ENCODE measurements at regions not wholly inside any gene's neighbourhood (a gene's known extent, or its start where the extent isn't known, plus 50 kb on each side); places are given as distances from the start of the nearest gene placed in this dataset.

DNA sequence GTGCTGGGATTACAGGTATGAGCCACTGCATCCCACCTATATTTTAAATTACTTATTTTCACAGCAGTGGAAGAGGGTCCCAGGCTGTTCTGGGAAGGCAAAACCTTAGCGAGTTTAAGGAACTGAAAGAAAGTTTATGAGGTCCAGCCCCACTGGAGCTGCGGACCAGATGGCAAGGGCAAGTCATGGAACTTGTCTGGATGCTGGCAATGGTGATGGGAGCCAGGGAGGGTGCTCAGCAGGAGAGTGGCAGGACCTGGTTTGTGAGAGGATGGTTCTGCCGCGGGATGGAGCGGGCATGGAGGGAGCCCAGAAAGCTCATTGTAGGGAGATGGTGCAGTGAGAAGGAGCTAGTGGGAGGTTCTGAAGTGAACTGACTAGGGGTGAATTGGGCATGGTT lies 50.6 kb upstream of the SLC45A1 start:
- no peak for DNase-seq

DNA sequence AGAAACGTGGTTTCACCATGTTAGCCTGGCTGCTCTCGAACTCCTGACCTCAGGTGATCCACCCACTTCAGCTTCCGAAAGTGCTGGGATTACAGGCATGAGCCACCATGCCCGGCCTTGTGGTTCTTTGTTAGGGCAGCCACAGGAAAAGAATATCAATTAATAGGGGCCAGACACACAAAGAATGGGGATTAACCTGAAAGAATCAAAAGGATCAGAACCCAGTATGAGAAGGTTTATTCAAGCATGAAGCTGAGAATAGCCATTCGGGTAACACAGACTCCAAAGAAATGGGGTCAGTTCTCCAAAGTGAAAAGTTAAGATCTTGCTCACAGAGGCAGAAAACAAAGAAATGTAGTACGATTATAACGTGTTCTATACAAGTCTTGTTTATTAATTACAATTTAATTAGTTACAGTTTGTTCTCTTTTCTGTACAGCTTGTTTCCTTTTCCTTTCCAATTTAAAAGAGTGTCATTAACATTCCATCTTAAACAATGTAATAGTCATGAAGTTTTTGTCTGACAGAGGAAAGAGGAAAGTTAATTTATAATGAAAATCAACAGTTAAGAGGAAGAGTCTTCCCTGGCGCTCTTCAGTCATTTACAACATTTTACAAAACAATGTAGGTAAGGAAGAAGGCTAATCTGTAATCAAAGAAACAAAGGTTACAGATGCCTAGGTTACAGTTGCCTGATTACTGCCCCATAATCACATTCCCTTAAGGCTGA lies 51.3 kb upstream of the SLC45A1 start:
- DNase-seq: no peak

DNA sequence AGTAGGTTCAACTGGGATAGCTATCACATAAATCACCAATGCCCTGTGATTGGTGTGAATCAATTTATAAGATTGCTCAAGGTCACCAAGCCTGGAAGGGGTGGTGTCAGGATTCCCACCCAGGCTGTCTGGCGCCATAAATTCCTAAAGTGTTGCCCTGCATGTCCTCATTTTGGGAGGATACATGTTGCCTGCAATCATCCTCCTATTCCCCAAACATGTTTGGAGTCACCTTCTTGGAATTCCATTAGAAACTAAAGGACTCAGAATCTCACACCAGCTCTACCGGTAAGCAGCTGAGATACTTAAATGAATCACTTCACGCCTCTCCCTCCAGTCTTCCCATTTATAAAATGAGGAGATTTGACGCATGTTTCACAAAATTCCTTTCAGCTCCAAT lies 54.1 kb upstream of the SLC45A1 start:
- no peak for DNase-seq

DNA sequence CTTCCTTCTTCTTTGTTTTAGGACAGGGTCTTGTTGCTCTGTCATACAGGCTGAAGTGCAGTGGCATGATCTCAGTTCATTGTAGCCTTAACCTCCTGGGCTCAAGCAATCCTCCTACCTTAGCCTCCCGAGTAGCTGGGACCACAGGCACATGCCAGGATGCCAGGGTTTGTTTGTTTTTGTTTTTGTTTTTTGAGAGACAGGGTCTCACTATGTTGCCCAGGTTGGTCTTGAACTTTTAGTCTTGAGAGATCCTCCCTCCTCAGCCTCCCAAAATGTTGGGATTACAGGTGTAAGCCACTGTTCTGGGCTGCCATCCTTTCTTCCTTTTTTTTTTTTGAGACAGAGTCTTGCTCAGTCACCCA lies 56.5 kb upstream of the SLC45A1 start:
- DNase-seq: no peak

DNA sequence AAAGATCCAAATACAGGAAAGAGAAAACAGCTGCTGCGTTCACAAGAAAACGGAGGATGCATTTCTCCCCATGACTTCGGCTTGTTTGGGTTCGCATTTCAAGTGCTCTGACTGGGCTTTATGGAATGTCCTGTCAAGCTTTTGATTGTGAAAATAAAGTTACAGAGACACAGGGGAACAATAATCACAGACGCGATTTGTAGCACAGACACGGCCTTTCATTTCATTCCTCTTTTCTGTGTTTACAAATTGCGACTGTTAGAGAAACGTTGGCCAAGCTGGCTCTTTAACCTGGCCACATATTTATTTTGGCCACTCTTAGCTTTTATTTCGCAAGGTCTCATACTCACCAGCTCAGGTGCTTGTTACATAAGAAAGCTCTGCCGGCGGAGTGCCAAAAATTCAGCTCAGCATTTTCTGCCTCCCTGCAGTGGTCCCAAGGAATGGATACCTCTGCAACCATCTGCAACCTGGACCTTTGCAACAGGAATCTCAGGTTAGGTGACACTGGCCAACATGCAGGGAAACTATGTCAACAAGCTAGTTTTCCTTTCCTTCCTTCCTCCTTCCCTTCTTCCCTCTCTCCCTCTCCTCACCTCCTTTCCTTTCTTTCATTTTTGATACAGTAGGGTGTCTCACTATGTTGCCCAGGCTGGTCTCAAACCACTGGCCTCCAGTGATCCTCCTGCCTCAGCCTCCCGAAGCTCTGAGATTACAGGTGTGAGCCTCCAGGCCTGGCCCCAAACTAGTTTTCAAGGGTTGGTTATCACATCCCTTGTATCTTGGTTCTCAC lies 58.2 kb upstream of the SLC45A1 start:
- DNase-seq: no peak

DNA sequence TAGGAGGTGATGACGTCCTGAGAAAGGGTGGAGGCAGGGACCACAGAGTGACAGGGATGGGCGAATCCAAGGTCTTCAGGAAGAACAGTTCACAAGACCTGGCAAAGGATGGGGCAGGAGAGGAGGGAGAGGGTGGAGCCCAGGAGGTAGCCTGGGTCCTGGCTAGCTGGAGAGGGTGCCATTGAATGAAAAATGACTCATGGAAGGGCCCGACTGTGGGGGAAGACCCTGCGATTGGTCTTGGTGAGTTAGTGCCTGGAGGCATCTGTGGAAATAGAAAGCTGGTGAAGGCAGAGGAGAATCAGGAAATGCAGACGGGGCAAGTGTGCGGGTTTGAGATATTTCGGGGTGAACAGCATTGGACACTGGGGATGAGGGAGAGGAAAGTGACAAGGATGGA lies 60.3 kb upstream of the SLC45A1 start:
- no peak for DNase-seq

DNA sequence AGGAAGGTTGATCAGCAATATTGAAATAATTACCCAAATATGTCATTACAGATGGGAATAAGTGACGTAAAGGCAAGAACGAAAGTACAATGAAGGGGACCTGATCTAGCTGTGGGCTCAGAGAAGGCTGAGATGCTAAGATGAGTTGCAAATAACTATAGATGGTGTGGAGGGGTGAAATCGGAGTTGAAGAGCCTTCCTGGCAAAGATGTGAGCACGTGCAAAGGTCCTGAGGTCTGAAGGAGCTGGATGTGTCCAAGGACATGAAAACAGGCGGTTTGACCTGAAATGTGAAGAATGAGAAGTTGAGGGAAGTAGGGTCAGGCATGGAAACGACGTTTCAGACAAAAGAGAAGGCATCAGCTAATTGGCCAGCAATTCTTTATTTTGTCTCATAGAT lies 61.6 kb upstream of the SLC45A1 start:
- DNase-seq: no peak

DNA sequence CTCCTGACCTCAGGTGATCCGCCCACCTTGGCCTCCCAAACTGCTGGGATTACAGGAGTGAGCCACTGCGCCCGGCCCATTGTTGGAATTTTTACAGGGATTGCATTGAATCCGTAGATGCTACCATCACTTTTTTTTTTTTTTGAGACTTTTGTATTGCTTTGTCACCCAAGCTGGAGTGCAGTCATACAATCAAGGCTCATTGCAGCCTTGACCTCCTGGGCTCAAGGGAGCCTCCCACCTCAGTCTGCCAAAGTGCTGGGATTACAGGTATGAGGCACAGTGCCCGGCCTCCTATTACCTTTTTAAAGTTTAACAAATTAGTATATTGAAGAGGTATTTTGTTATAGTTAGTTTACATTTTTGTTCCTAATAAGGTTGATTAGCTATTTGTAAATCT lies 62.2 kb upstream of the SLC45A1 start:
- DNase-seq: no peak

DNA sequence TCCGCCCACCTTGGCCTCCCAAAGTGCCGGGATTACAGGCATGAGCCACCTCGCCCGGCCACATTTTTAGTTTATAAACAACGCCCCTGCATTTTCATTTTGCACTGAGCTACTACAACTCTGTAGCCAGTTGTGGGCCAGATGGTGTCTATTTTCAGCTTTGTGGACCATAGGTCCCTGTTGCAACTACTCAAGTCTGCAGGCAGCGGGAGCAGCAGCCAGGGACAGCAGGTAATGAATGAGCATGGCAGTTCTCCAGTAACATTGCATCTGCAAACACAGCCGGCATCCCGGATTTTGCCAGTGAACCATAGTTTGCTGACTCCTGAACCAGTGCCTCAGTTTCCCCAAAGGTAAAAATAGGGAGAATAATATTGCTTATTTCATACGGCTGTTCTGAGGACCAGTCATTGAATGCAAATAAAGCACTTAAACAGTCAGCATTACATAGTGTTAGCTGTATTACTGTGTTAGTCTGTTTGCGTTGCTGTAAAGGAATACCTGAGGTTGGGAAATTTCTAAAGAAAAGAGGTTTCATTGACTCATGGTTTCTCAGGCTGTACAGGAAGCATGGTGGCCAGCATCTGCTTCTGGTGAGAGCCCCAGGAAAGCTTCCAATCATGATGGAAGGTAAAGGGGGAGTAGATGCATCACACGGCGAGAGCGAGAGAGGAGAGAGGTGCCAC lies 65.5 kb upstream of the SLC45A1 start:
- no peak for DNase-seq

DNA sequence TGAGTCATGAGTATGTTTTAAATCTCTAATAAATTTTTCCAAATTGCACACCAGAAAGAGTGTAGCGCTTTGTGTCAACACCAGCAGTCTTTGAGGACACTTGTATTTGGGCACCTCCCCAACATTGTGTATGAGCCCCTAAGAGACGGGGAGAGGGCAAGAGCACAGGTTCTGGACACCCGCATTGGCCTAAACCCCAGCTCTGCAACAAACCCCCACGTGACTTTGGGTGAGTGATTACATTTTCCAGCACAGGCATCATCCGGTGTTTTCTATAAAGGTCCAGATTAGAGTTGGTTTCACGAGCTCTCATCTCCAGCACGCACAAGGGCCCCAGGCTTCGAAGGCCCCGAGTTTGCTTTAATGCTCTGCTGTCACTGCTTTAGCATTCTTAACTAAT lies 66.3 kb upstream of the SLC45A1 start:
- no peak for DNase-seq

DNA sequence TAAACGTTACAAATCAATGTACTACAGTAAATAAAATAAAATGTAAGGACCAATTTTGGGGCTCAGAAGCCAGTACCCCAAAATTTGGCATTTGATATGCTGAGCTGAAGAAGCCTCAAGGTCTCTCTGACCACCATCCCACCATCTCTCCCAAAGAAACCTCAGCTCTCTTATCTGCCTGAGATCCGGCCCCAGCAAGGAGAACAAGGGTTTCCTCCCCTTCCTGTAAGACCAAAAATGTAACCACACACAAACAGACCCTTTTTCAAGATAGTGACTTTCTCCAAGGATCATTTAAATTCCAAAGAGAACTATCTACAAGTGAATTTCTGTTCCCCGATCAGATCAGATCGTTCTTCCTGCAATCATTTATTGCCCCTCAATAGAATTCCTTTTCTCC lies 68.1 kb upstream of the SLC45A1 start:
- no peak for DNase-seq

DNA sequence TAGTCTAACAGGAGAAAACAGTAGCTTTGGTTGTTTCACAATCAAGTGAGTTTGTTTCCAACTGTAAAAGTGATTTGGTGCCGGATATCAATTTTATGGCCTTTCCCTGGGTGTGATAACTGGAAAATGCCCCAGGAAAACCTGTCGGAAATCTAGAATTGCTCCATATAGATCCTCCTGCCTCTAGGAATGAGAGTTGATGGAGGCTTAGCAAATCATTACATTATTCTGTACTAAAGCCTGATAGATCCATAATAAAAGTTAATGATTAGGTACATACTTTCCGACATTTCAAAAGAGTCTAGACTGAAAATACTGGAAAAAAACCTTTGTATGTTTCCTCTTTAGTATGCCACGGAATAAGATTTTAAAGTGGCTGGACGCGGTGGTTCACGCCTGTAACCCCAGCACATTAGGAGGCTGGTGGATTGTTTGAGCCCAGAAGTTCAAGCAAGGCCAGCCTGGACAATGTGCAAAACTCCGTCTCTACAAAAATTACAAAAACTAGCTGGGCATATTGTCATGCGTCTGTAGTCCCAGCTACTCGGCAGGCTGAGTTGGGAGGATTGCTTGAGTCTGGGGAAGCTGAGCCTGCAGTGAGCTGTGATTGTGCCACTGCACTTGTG lies 70.0 kb upstream of the SLC45A1 start:
- no peak for DNase-seq

DNA sequence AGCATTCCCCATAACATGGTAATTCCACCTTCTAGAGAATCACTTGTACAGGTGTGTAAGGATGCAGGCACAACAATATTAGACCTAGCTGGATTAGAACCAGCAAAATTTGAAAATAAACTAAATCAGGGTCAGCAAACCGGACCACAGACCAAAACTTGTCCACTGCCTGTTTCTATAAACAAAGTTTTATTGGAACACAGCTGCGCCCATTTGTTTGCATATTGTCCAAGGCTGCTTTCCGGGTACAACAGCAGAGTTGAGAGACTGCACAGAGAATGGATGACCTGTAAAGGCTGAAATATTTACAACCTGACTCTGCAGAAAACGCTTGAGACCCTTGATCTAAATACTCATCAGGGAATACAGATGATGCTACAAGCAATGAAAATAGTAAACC lies 73.6 kb upstream of the SLC45A1 start:
- DNase-seq: no peak

DNA sequence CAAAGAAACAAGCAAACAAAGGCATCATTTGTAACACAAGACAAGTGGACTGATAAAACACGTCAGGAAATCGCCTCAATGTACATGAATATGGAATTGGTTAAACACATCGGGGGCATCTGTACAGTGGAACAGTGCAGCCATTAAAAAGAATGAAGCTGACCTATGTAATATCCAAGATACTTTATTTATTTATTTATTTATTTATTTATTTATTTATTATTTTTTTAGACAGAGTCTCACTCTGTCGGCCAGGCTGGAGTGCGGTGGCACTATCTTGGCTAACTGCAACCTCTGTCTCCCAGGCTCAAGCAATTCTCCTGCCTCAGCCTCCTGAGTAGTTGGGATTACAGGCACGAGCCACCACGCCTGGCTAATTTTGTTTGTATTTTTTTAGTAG lies 75.4 kb upstream of the SLC45A1 start:
- no peak for DNase-seq

DNA sequence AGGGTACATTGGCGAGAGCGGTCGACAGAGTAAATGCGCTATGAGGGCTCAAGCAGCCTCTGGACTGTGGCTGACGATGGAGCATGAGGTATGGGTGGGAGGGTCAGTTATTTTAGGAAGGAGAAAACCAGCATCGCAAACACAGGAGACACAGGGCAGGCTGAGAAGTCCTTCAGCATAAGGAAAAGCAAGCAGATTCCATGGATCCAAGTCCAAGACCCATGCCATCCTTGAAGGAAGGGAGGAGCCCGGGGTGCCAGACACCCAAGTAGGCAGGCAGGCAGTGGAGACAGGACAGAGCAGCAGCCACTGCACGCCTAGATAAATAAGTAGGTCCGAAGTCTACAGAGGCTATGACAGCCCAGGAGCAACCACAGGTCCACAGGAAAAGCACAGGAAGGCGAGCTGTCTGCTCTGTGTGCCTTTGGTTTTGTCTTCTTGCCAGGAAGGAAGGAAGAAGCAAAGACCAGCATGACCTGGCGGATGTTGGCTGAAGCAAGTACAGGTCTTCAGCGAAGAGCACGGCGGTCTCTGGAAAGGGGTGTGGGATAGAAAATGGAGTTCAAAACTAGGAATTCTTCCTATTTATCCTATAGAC lies 76.4 kb upstream of the SLC45A1 start:
- DNase-seq: no peak

DNA sequence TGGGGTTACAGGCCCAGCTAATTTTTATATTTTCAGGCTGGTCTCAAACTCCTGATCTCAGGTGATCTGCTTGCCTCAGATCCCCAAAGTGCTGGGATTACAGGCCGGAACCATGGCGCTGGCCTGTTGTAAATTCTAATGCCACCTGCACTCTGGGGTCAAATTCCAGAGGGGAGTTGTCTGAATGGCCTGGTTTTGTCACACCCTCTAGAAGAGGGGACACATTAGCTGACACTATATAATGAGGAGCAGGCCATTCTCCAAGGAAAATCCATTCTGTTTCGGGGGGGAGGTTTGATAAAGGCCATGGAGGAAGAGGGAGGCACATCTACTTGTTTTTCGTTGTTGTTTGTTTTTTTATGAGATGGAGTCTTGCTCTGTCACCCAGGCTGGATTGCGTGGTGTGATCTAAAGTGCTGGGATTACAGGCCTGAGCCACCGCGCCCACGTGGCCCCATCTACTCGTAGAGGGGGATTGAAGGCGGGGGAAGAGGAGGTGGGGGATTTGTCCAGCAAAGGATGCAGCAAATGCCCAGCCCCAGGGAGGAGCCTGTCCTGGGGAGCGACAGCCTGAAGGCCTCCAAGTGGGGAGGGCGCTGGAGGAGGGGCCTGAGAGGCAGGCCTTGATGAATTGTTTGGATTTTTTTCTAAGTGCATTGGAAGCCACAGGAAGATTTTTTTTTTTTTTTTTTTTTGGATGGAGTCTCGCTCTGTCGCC lies 78.4 kb upstream of the SLC45A1 start:
- DNase-seq: no peak

DNA sequence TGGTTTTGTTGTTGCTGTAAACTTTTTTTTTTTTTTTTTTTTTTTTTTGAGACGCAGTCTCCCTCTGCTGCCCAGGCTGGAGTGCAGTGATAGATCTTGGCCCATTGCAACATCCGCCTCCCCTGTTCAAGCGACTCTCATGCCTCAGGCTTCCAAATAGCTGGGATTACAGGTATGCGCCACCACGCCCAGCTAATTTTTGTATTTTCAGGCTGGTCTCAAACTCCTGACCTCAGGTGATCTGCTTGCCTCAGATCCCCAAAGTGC lies 78.9 kb upstream of the SLC45A1 start:
- no peak for DNase-seq

DNA sequence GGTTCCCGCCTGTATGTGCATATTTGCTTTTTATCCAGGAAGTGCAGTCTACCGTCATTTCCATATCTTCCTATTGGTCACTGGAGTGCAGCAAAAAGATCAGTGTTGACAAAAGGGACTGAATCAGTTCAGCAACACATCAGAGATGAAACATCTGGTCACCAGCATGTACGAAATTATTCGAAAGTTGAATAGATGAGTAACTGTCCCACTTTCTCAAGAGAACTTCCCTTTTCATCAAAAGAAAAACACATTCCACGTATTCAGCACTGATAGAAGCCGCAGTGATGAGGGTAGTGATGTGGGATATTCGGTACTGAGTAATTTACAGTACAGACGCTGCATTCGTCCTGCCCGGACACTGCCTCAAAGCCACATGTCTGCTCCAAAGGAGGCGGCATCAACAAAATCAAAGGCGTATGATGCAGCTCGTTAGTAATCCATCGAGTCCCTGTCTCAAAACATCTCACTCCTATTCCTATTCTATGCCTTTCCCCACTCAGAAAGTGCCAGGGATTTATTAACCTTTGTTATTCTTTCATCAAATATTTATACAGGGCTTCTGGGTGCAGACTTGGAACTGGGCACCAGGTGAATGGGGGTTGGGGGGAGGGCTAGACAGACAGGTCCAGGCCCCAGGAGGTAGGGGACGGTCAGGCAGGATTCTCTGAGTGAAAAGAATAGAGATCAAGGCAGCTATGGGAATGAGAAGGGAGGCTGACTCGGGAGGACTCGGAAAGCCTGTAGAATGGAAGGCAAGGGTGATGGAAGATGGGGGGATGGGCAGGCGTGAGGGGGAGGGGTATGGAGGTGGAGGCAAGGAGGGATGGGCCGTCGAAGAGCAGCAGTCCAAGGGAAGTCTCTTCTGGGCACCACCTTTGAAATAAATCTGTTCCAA lies 79.5 kb upstream of the SLC45A1 start:
- DNase-seq: no peak

DNA sequence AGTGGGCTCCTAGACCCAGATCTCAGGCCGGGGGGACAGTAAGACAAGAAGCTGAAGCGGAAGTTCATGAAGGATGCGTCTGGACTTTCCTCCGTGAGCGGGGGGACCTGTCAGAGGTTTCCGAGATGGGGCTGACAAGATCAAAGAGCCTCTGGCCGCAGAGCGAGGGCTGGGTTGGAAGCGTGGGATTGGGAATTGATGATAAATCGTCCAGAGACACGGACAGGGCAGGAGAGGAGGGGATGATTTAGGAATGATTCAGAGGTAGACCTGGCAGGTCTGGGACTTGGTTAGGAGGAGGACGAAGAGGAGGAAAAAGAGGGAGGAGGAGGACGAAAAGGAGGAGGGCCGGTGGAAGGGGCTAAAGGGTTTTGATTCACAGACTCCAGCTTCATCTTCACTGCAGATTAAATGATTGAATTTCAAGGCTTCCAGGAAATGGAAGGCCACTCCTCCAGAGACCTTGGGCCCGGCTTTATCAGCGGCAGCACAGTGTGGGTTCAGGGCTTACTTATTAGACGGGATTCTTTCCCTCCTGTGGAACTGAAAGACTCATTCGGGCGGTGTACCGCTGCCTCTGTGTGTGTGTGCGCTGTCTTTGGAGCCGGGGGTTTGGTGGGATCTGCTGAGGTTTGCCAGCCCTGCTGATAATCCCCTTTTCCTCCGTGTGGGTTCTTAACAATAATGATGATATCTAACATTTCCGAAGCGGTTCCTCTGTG lies 85.7 kb upstream of the SLC45A1 start:
- no peak for DNase-seq

DNA sequence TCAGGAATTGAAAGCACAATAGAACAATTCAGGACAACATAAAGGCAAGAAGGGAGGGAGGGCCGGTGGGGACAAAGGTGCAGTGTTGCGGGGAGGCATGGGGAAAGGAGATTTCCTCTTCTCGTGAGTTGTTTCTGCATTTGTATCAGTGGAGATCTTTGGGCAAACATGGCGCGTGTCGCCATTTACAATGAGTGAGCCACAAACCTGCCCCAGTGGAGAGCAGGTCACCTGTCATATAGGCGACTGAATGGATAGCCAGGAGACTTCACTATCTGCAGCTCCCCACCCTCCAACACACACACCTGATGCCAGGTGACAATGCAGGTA lies 87.7 kb upstream of the SLC45A1 start:
- no peak for DNase-seq

DNA sequence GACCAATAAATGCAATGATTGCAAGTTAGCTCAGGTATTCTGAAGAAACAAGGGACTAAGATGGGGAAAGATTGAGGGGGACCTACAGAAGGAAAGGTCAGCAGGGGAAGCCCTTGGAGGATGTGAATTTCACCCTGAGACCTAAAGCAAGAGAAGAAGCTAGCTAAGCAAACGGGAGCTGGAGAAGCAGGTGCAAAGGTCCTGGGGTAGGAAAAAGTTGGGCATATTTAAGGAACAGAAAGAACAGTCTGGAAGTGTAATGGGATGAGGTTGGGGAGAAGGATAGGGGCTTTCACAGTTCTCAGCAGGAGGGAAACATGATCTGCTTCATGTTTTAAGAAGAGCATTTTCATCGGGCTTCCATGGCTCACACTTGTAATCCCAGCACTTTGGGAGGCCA lies 89.7 kb upstream of the SLC45A1 start:
- DNase-seq: no peak

Data from activated CD8-positive, alpha-beta memory T cell treated with anti-CD3 and anti-CD28 coated beads for 24 hours (primary cell).